ENCODE measurements at regions not wholly inside any gene's neighbourhood (a gene's known extent, or its start where the extent isn't known, plus 50 kb on each side); places are given as distances from the start of the nearest gene placed in this dataset.
A peak's percentile ranks its signal among the peaks of the same experiment; 100 is the strongest.

DNA sequence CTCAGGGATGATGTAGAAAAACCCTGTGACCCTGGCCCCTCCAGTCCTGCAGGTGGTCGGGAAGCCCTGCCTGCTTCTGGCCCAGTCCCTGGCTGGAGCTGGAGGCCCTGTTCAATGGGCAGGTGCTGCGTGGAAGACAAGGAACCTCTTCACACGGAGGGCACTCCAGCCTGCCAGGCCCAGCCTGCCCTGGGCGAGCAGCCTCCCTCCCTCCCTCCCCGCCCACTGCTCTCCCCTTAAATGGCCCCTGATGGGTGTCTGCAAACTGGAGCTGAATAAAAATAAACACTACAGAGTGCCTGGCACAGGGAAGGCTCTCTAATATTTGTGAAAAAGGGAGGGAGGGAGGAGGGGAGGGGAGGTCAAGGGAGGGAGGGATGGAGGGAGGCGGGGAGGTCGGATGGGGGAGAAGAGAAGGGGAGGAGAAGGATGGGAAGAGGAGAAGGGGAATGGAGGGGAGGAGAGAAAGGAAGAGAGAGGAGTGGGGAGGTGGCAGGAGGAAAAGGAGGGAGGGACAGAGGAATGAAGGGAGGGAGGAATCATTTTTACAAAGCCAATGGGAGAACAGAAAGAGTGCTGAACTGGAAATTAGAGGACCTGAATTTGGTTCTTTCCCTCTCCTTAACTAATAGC, 222.8 kb upstream of the TNRC6C start:
- Mint-ChIP-seq H3K27me3 (peaks cover 13% of the 10 kb centered on the region), H3K27ac (no peak overlapping the region), H3K36me3 (ENCODE audit: low read depth) (peaks cover 2% of the 10 kb centered on the region), H3K4me1 (peaks cover 2% of the 10 kb centered on the region), H3K4me3 (no peak overlapping the region)
- no peak for DNase-seq
- ATAC-seq, result no peak
- no peaks in the 10 kb centered on the region for H3K9me3 ChIP-seq (ENCODE audit: control insufficient read depth, low read length, poor library complexity, severe bottlenecking)

DNA sequence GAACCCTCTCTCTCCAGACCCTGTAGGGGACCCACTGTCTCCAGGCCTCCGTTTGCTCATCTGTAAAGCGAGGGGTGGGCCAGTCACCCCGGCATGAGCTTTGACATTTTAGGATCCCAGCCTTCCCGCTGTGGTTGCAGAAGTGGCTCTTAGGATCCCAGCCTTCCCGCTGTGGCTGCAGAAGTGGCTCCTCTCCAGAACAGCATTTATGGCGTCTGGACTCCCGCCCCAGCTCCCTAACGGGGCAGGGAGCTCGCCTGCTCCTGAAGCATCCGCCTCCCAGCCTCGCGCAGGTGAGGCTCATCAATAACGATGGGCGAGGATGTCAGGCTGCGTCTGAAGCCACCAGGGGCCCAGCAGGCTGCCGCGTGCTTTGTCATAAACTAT, 222.3 kb upstream of the TNRC6C start:
- Mint-ChIP-seq H3K27me3 (peaks cover 13% of the 10 kb centered on the region), H3K4me3 (no peak overlapping the region), H3K36me3 (ENCODE audit: low read depth) (peaks cover 2% of the 10 kb centered on the region), H3K27ac (no peak overlapping the region), H3K4me1 (peaks cover 2% of the 10 kb centered on the region)
- no peak for DNase-seq
- no peak for ATAC-seq
- H3K9me3 ChIP-seq (ENCODE audit: control insufficient read depth, low read length, poor library complexity, severe bottlenecking), result no peaks in the 10 kb centered on the region

DNA sequence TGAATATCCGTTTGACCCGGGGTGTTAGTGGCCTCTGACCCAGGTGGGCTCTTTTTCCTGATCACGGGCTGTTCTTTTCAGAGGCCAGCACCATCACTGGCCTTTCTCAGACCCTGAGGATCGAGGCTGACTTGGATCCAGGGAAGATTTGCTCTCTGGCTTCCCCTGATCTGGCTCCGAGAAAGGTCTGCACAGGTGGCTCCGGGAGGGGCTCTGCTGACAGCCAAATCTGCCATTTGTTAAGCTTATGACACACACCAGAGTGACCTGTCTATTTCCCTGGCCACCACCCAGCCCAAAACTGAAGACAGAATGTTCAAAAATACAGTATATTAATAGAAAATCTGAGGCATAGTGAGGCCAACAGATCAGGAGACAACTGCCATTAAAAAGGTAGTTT, 221.8 kb upstream of the TNRC6C start:
- no peak overlapping the region for H3K4me3 Mint-ChIP-seq
- H3K4me1 Mint-ChIP-seq, result peaks cover 2% of the 10 kb centered on the region
- ATAC-seq, result no peak
- H3K9me3 ChIP-seq (ENCODE audit: control insufficient read depth, low read length, poor library complexity, severe bottlenecking), result no peaks in the 10 kb centered on the region
- DNase-seq, result no peak
- no peak overlapping the region for H3K27ac Mint-ChIP-seq
- peaks cover 13% of the 10 kb centered on the region for H3K27me3 Mint-ChIP-seq
- H3K36me3 Mint-ChIP-seq (ENCODE audit: low read depth), result peaks cover 2% of the 10 kb centered on the region

- peaks cover 13% of the 10 kb centered on the region for H3K27me3 Mint-ChIP-seq
- H3K36me3 Mint-ChIP-seq (ENCODE audit: low read depth), result peaks cover 1% of the 10 kb centered on the region
- ATAC-seq (no peak), DNase-seq (no peak)
- H3K9me3 ChIP-seq (ENCODE audit: control insufficient read depth, low read length, poor library complexity, severe bottlenecking), result no peaks in the 10 kb centered on the region
- peaks cover 2% of the 10 kb centered on the region for H3K4me1 Mint-ChIP-seq
- H3K27ac Mint-ChIP-seq, result no peak overlapping the region
- no peak overlapping the region for H3K4me3 Mint-ChIP-seq
Measured at GRCh38 chr17:77737442-77738265, 220.8 kb upstream of the TNRC6C start.

GRCh38 chr17:77738751-77739531, 219.6 kb upstream of the TNRC6C start:
- Mint-ChIP-seq H3K27ac (no peak overlapping the region), H3K4me1 (peaks cover 2% of the 10 kb centered on the region), H3K27me3 (peaks cover 21% of the 10 kb centered on the region), H3K36me3 (ENCODE audit: low read depth) (no peaks in the 10 kb centered on the region), H3K4me3 (no peak overlapping the region)
- ATAC-seq (no peak), DNase-seq (no peak)
- no peaks in the 10 kb centered on the region for H3K9me3 ChIP-seq (ENCODE audit: control insufficient read depth, low read length, poor library complexity, severe bottlenecking)

DNA sequence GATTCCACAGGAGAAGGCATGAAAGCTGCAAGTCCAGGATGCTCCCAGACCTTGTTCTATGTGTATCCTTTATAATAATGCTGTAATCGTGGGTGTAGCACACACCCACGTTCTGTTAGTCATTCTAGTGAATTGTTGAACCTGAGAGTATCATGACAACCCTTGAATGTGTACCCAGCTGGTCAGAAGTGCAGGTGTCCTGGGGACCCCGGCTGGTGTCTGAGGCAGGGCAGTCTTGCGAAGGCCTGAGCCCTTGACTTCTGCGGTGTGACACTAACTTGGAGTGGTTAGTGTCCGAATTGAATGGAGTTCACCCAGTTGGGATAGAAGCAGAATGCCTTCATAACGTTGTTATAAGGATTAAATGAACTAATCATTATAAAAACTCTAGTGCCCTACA, 218.0 kb upstream of the TNRC6C start:
- no peaks in the 10 kb centered on the region for H3K9me3 ChIP-seq (ENCODE audit: control insufficient read depth, low read length, poor library complexity, severe bottlenecking)
- Mint-ChIP-seq H3K4me3 (no peak overlapping the region), H3K27ac (no peak overlapping the region), H3K4me1 (peaks cover 2% of the 10 kb centered on the region), H3K27me3 (peaks cover 17% of the 10 kb centered on the region), H3K36me3 (ENCODE audit: low read depth) (peaks cover 3% of the 10 kb centered on the region)
- DNase-seq, result no peak
- no peak for ATAC-seq

GRCh38 chr17:77741109-77741508, 217.4 kb upstream of the TNRC6C start:
- ATAC-seq, result no peak
- DNase-seq, result peak in 2 of 3 donors; percentile 16 to 25
- H3K36me3 Mint-ChIP-seq (ENCODE audit: low read depth), result peaks cover 3% of the 10 kb centered on the region
- H3K9me3 ChIP-seq (ENCODE audit: control insufficient read depth, low read length, poor library complexity, severe bottlenecking), result no peaks in the 10 kb centered on the region
- H3K4me3 Mint-ChIP-seq, result no peak overlapping the region
- H3K4me1 Mint-ChIP-seq, result peaks cover 2% of the 10 kb centered on the region
- H3K27me3 Mint-ChIP-seq, result peaks cover 16% of the 10 kb centered on the region
- H3K27ac Mint-ChIP-seq, result no peak overlapping the region

- DNase-seq (no peak), ATAC-seq (no peak)
- Mint-ChIP-seq H3K27me3 (peaks cover 11% of the 10 kb centered on the region), H3K27ac (no peak overlapping the region), H3K4me1 (peaks cover 2% of the 10 kb centered on the region), H3K36me3 (ENCODE audit: low read depth) (peaks cover 3% of the 10 kb centered on the region), H3K4me3 (no peak overlapping the region)
- H3K9me3 ChIP-seq (ENCODE audit: control insufficient read depth, low read length, poor library complexity, severe bottlenecking), result no peaks in the 10 kb centered on the region
Measured at GRCh38 chr17:77742579-77742978, 215.9 kb upstream of the TNRC6C start.

GRCh38 chr17:77744066-77744988, 214.2 kb upstream of the TNRC6C start:
- Mint-ChIP-seq H3K4me1 (peaks cover 4% of the 10 kb centered on the region), H3K27ac (no peak overlapping the region), H3K4me3 (no peak overlapping the region), H3K36me3 (ENCODE audit: low read depth) (peaks cover 3% of the 10 kb centered on the region), H3K27me3 (peaks cover 17% of the 10 kb centered on the region)
- DNase-seq (no peak), ATAC-seq (no peak)
- H3K9me3 ChIP-seq (ENCODE audit: control insufficient read depth, low read length, poor library complexity, severe bottlenecking), result no peaks in the 10 kb centered on the region

DNA sequence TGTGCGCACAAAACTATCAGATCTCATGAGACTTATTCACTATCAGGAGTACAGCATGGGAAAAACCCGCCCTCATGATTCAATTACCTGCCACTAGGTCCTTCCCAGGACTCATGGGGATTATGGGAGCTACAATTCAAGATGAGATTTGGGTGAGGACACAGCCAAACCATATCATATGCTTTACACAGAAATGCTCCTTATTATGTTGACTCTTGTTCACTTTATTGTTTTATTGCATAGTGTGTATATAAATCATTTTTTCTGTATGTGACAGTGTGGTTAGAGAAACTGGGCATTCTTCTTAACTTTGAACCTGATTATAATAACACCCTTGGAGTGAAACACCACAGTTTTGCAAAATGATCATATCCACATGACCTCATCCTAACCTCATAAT, 212.8 kb upstream of the TNRC6C start:
- Mint-ChIP-seq H3K27me3 (peaks cover 17% of the 10 kb centered on the region), H3K4me3 (no peak overlapping the region), H3K4me1 (peaks cover 2% of the 10 kb centered on the region), H3K36me3 (ENCODE audit: low read depth) (peaks cover 3% of the 10 kb centered on the region), H3K27ac (no peak overlapping the region)
- no peak for ATAC-seq
- no peak for DNase-seq
- H3K9me3 ChIP-seq (ENCODE audit: control insufficient read depth, low read length, poor library complexity, severe bottlenecking), result no peaks in the 10 kb centered on the region

GRCh38 chr17:77746393-77746792, 212.1 kb upstream of the TNRC6C start:
- no peaks in the 10 kb centered on the region for H3K9me3 ChIP-seq (ENCODE audit: control insufficient read depth, low read length, poor library complexity, severe bottlenecking)
- no peak for ATAC-seq
- no peak overlapping the region for H3K4me3 Mint-ChIP-seq
- no peak overlapping the region for H3K27ac Mint-ChIP-seq
- H3K27me3 Mint-ChIP-seq, result peaks cover 17% of the 10 kb centered on the region
- peaks cover 2% of the 10 kb centered on the region for H3K4me1 Mint-ChIP-seq
- no peak for DNase-seq
- H3K36me3 Mint-ChIP-seq (ENCODE audit: low read depth), result peaks cover 3% of the 10 kb centered on the region

DNA sequence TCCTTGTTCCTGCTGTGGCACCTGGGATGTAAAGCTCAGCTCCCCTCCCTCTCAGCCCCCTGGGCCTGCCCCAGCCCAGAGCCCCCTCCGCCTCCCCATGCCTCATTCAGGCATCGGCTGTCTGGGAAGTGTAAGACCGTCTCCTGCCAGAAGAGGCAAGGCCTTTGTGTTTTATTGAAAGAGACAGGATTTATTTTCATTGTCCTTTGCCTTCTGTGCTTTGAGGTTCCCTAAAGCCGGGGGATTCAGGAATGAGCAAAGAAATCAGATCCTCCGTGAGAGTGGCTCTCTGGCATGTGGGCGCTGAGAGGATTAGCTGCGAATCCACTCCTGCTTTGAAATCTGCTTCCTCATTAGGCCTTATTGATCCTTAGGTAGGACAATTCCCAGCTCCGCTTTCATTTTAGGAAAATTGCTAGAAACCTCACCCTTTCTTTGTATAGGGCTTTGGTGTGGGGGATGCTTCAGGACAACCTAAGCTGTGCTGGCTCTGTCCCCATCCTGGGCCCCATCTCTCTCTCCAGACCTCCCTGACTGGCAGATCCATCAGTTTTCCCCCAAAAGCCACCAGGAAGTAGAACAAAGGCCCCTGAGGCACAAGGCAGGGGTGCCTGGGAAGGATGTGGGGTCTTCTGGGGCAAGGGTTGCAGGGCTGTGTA, 211.5 kb upstream of the TNRC6C start:
- peaks cover 2% of the 10 kb centered on the region for H3K4me1 Mint-ChIP-seq
- DNase-seq (no peak), ATAC-seq (no peak)
- H3K27me3 Mint-ChIP-seq, result peaks cover 17% of the 10 kb centered on the region
- no peaks in the 10 kb centered on the region for H3K9me3 ChIP-seq (ENCODE audit: control insufficient read depth, low read length, poor library complexity, severe bottlenecking)
- no peak overlapping the region for H3K4me3 Mint-ChIP-seq
- no peak overlapping the region for H3K27ac Mint-ChIP-seq
- H3K36me3 Mint-ChIP-seq (ENCODE audit: low read depth), result peaks cover 3% of the 10 kb centered on the region
